ENCODE measurements at regions not wholly inside any gene's neighbourhood (a gene's known extent, or its start where the extent isn't known, plus 50 kb on each side); places are given as distances from the start of the nearest gene placed in this dataset.
"Not testable (repeated sequence)": the region's sequence is repeated elsewhere in the genome, so short reads cannot be mapped to it uniquely, and the experiment has no call there.

GRCh38 chr4:116302990-116303735 is 782.2 kb downstream of the TRAM1L1 start:
- DNase-seq (ENCODE audit: low spot score in 2 of 2), result no peak
- 72 to 88% methylated on average over 3 of the region's 3 CpGs for WGBS, 2 donors
- intact Hi-C loops (cut with DNase I; ENCODE audit: low total_unique reads), result no loop called here
- TF ChIP-seq CTCF (IDR thresholded peaks at IDR 0.05) (no peak), POLR2A (IDR thresholded peaks at IDR 0.05) (no peak)
- H3K4me3 ChIP-seq (ENCODE audit: low read depth, poor library complexity, severe bottlenecking), result no peak overlapping the region

- DNase-seq (ENCODE audit: low spot score in 2 of 2), result no peak
- H3K4me3 ChIP-seq (ENCODE audit: low read depth, poor library complexity, severe bottlenecking), result no peak overlapping the region
- TF ChIP-seq POLR2A (IDR thresholded peaks at IDR 0.05), result no peak
- TF ChIP-seq CTCF (IDR thresholded peaks at IDR 0.05), result no peak
- WGBS, 2 donors, result 81 to 91% methylated on average over 2 of the region's 2 CpGs
- intact Hi-C loops (cut with DNase I; ENCODE audit: low total_unique reads), result no loop called here
Measured at GRCh38 chr4:116275006-116275405, 810.4 kb downstream of the TRAM1L1 start.

- intact Hi-C loops (cut with DNase I; ENCODE audit: low total_unique reads), result no loop called here
- no peak for DNase-seq (ENCODE audit: low spot score in 2 of 2)
- WGBS, 2 donors, result 72 to 73% methylated on average over 1 of the region's 1 CpG
- TF ChIP-seq POLR2A (IDR thresholded peaks at IDR 0.05), result no peak
- no peak for TF ChIP-seq CTCF (IDR thresholded peaks at IDR 0.05)
- no peak overlapping the region for H3K4me3 ChIP-seq (ENCODE audit: low read depth, poor library complexity, severe bottlenecking)
Measured at GRCh38 chr4:116272336-116272735, 813.0 kb downstream of the TRAM1L1 start.

GRCh38 chr4:116260931-116261330 is 824.4 kb downstream of the TRAM1L1 start:
- H3K4me3 ChIP-seq (ENCODE audit: low read depth, poor library complexity, severe bottlenecking); intact Hi-C loops (cut with DNase I; ENCODE audit: low total_unique reads); DNase-seq (ENCODE audit: low spot score in 2 of 2): not testable (repeated sequence)
- WGBS, 2 donors, result 59 to 63% methylated on average over 3 of the region's 3 CpGs

- intact Hi-C loops (cut with DNase I; ENCODE audit: low total_unique reads), result no loop called here
- 83 to 89% methylated on average over 1 of the region's 1 CpG for WGBS, 2 donors
- no peak for TF ChIP-seq CTCF (IDR thresholded peaks at IDR 0.05)
- no peak for TF ChIP-seq POLR2A (IDR thresholded peaks at IDR 0.05)
- no peak for DNase-seq (ENCODE audit: low spot score in 2 of 2)
- H3K4me3 ChIP-seq (ENCODE audit: low read depth, poor library complexity, severe bottlenecking), result no peak overlapping the region
Measured at GRCh38 chr4:116244771-116245170, 840.6 kb downstream of the TRAM1L1 start.

GRCh38 chr4:116243431-116243830 is 841.9 kb downstream of the TRAM1L1 start:
- WGBS, 2 donors, result 52 to 55% methylated on average over 2 of the region's 2 CpGs
- no peak overlapping the region for H3K4me3 ChIP-seq (ENCODE audit: low read depth, poor library complexity, severe bottlenecking)
- TF ChIP-seq POLR2A (IDR thresholded peaks at IDR 0.05) (no peak), CTCF (IDR thresholded peaks at IDR 0.05) (no peak)
- no peak for DNase-seq (ENCODE audit: low spot score in 2 of 2)
- intact Hi-C loops (cut with DNase I; ENCODE audit: low total_unique reads), result no loop called here

All from lower leg skin (tissue), 4 donors.